Right renal pelvis (tissue), 4 donors: ENCODE measurements at regions not wholly inside any gene's neighbourhood (a gene's known extent, or its start where the extent isn't known, plus 50 kb on each side); places are given as distances from the start of the nearest gene placed in this dataset.
A peak's percentile ranks its signal among the peaks of the same experiment; 100 is the strongest.

Source experiments
- DNase-seq, 4 donors: peaks; one replicate each; pipeline ENCODE4 v3.0.0-alpha.2; 2013; ENCODE audit warnings: low read depth in 4 of 4, low spot score in 3 of 4, missing footprints in 1 of 4

GRCh38 chr9:109593612-109594011, 95.5 kb upstream of the PTPN3 start:
- DNase-seq = no peak

- DNase-seq = no peak
Measured at GRCh38 chr9:109597496-109597895, 99.4 kb upstream of the PTPN3 start.

- no peak for DNase-seq
Measured at GRCh38 chr9:109599131-109599530, 101.0 kb upstream of the PTPN3 start.

GRCh38 chr9:109599711-109600110, 101.6 kb upstream of the PTPN3 start:
- DNase-seq = no peak

GRCh38 chr9:109600142-109600541, 102.0 kb upstream of the PTPN3 start:
- no peak for DNase-seq

- DNase-seq = no peak
Measured at GRCh38 chr9:109601181-109601580, 103.1 kb upstream of the PTPN3 start.

GRCh38 chr9:109602987-109603386, 104.9 kb upstream of the PTPN3 start:
- no peak for DNase-seq

- DNase-seq = no peak
Measured at GRCh38 chr9:109604131-109604530, 106.0 kb upstream of the PTPN3 start.

GRCh38 chr9:109604781-109605180, 106.7 kb upstream of the PTPN3 start:
- DNase-seq = no peak

- DNase-seq = no peak
Measured at GRCh38 chr9:109609060-109609459, 111.0 kb upstream of the PTPN3 start.

GRCh38 chr9:109616571-109617120, 118.5 kb upstream of the PTPN3 start:
- no peak for DNase-seq

GRCh38 chr9:109619310-109619709, 121.2 kb upstream of the PTPN3 start:
- DNase-seq = no peak

GRCh38 chr9:109624143-109624542, 126.0 kb upstream of the PTPN3 start:
- DNase-seq = no peak

GRCh38 chr9:109624896-109625295, 126.8 kb upstream of the PTPN3 start:
- no peak for DNase-seq

GRCh38 chr9:109627042-109627441, 128.9 kb upstream of the PTPN3 start:
- DNase-seq = no peak

- no peak for DNase-seq
Measured at GRCh38 chr9:109629615-109630014, 131.5 kb upstream of the PTPN3 start.

GRCh38 chr9:109632817-109633216, 134.7 kb upstream of the PTPN3 start:
- no peak for DNase-seq

- DNase-seq = no peak
Measured at GRCh38 chr9:109639674-109640579, 140.1 kb upstream of the PALM2AKAP2 start.

- peak; percentile 52 to 58 (median 56) for DNase-seq
Measured at GRCh38 chr9:109640580-109641371, 139.2 kb upstream of the PALM2AKAP2 start.

- no peak for DNase-seq
Measured at GRCh38 chr9:109641372-109641659, 138.7 kb upstream of the PALM2AKAP2 start.

GRCh38 chr9:109652112-109652511, 127.9 kb upstream of the PALM2AKAP2 start:
- DNase-seq = no peak

- no peak for DNase-seq
Measured at GRCh38 chr9:109652971-109653370, 127.0 kb upstream of the PALM2AKAP2 start.
